Daoy (cell line): ENCODE measurements at regions not wholly inside any gene's neighbourhood (a gene's known extent, or its start where the extent isn't known, plus 50 kb on each side); places are given as distances from the start of the nearest gene placed in this dataset.
A peak's percentile ranks its signal among the peaks of the same experiment; 100 is the strongest.

Experiments used
- DNase-seq: peaks from one replicate; pipeline ENCODE4 v3.0.0-alpha.2; 2015; ENCODE audit warnings: low read depth

GRCh38 chr6:98605705-98606104 is 228.7 kb upstream of the POU3F2 start:
- no peak for DNase-seq

GRCh38 chr6:98627129-98627775 is 207.1 kb upstream of the POU3F2 start:
- no peak for DNase-seq

GRCh38 chr6:98633886-98634285 is 200.5 kb upstream of the POU3F2 start:
- peak; percentile 61 for DNase-seq

- peak; percentile 35 for DNase-seq
Measured at GRCh38 chr6:98634569-98634968, 199.8 kb upstream of the POU3F2 start.

GRCh38 chr6:98635191-98635590 is 199.2 kb upstream of the POU3F2 start:
- DNase-seq, result no peak

- DNase-seq, result no peak
Measured at GRCh38 chr6:98636941-98637340, 197.4 kb upstream of the POU3F2 start.

- DNase-seq, result no peak
Measured at GRCh38 chr6:98639089-98639635, 195.2 kb upstream of the POU3F2 start.

GRCh38 chr6:98640366-98640765 is 194.0 kb upstream of the POU3F2 start:
- DNase-seq, result no peak

- peak; percentile 89 for DNase-seq
Measured at GRCh38 chr6:98641949-98642719, 192.2 kb upstream of the POU3F2 start.

GRCh38 chr6:98644063-98644462 is 190.3 kb upstream of the POU3F2 start:
- DNase-seq, result no peak

- DNase-seq, result peak; percentile 80
Measured at GRCh38 chr6:98648211-98648914, 186.0 kb upstream of the POU3F2 start.

- no peak for DNase-seq
Measured at GRCh38 chr6:98650941-98651340, 183.4 kb upstream of the POU3F2 start.

- peak; percentile 53 for DNase-seq
Measured at GRCh38 chr6:98653179-98653578, 181.2 kb upstream of the POU3F2 start.

- DNase-seq, result peak; percentile 49
Measured at GRCh38 chr6:98657764-98658163, 176.6 kb upstream of the POU3F2 start.

GRCh38 chr6:98669371-98669770 is 165.0 kb upstream of the POU3F2 start:
- no peak for DNase-seq

- no peak for DNase-seq
Measured at GRCh38 chr6:98670045-98670746, 164.2 kb upstream of the POU3F2 start.

- DNase-seq, result peak; percentile 50
Measured at GRCh38 chr6:98672681-98673475, 161.5 kb upstream of the POU3F2 start.

GRCh38 chr6:98678481-98678880 is 155.9 kb upstream of the POU3F2 start:
- peak; percentile 27 for DNase-seq

- DNase-seq, result no peak
Measured at GRCh38 chr6:98686008-98686601, 148.3 kb upstream of the POU3F2 start.

- DNase-seq, result no peak
Measured at GRCh38 chr6:98687752-98688151, 146.6 kb upstream of the POU3F2 start.
